ENCODE measurements at regions not wholly inside any gene's neighbourhood (a gene's known extent, or its start where the extent isn't known, plus 50 kb on each side); places are given as distances from the start of the nearest gene placed in this dataset.

DNA sequence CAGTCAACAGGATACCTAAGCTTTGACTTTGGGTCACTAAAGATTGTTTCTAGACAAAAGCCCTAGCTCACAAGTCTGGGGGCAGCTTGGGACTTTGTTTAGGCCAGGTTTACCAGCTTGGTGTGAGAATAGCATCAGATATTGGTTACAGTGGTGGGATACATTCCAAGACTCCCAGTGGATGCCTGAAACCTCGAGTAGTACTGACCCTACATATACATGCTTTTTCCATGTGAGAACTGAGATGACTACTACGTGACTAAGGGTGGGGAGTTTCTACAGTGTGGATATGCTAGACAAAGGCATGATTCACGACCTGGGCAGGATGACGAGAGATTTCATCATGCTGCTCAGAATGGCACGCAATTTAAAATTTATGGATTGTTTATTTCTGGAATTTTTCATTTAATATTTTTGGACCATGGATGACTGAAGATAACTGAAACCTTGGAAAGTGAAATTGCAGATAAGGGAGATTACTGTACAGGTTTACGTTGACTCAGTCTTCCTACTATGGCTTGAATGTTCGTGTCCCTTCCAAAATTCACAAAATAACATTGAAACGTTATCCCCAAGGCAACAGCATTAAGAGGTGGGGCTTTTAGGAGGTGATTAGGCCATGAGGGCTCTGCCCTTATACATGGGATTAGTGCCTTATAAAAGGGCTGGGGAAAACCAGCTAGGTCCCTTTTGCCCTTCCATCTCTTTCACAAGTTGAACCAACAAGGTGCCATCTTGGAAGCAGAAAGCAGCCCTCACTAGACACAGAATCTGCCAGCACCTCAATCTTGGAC, 50.2 kb upstream of the CTAGE1 start:
- no peak overlapping the region for H3K4me3 Mint-ChIP-seq
- no peaks in the 10 kb centered on the region for H3K9me3 Mint-ChIP-seq
- H3K27ac Mint-ChIP-seq: no peak overlapping the region
- peaks cover 0 to 6% (median 0%) of the 10 kb centered on the region in 3 donors for H3K36me3 Mint-ChIP-seq
- peaks cover 2 to 9% (median 5%) of the 10 kb centered on the region in 3 donors for H3K27me3 Mint-ChIP-seq (ENCODE audit: low read depth in 3 of 3)
- peaks cover 38 to 51% of the 10 kb centered on the region in 2 donors for H3K4me1 Mint-ChIP-seq
- DNase-seq: no peak

DNA sequence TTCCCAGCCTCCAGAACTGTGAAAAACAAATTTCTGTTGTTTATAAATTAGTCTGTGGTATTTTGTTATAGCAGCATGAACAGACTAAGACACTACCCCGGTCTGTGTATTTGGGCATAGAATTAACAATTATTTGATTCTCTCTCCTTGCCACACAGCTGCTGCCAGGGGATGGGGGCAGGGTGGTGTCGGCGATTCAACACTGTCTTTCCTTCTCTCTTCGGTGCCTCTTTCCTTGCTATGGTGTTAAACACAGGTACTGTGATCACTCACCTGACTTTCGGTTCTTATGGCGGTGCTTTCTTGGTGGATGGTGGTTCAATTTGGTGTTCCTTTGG, 50.8 kb upstream of the CTAGE1 start:
- peaks cover 0 to 6% (median 0%) of the 10 kb centered on the region in 3 donors for H3K36me3 Mint-ChIP-seq

GRCh38 chr18:22469061-22469734, 51.5 kb upstream of the CTAGE1 start:
- H3K9me3 Mint-ChIP-seq: no peaks in the 10 kb centered on the region
- peaks cover 0 to 6% (median 0%) of the 10 kb centered on the region in 3 donors for H3K36me3 Mint-ChIP-seq
- peaks cover 4 to 8% (median 7%) of the 10 kb centered on the region in 3 donors for H3K27me3 Mint-ChIP-seq (ENCODE audit: low read depth in 3 of 3)
- peaks cover 38 to 51% of the 10 kb centered on the region in 2 donors for H3K4me1 Mint-ChIP-seq
- DNase-seq: no peak
- H3K27ac Mint-ChIP-seq: no peak overlapping the region
- H3K4me3 Mint-ChIP-seq: no peak overlapping the region

More for the DNA sequence above, 50.8 kb upstream of the CTAGE1 start:
- Mint-ChIP-seq H3K9me3 (no peaks in the 10 kb centered on the region), H3K4me1 (peaks cover 38 to 51% of the 10 kb centered on the region in 2 donors), H3K27me3 (ENCODE audit: low read depth in 3 of 3) (peaks cover 4 to 6% (median 4%) of the 10 kb centered on the region in 3 donors), H3K27ac (peak overlapping the region in 1 of 6 donors; percentile 77), H3K4me3 (no peak overlapping the region)
- DNase-seq: no peak

GRCh38 chr18:22469926-22470247, 52.2 kb upstream of the CTAGE1 start:
- no peak overlapping the region for H3K27ac Mint-ChIP-seq
- no peaks in the 10 kb centered on the region for H3K9me3 Mint-ChIP-seq
- H3K4me1 Mint-ChIP-seq: peaks cover 37 to 48% of the 10 kb centered on the region in 2 donors
- peaks cover 4 to 7% (median 5%) of the 10 kb centered on the region in 3 donors for H3K27me3 Mint-ChIP-seq (ENCODE audit: low read depth in 3 of 3)
- no peak overlapping the region for H3K4me3 Mint-ChIP-seq
- no peak for DNase-seq
- H3K36me3 Mint-ChIP-seq: no peaks in the 10 kb centered on the region

GRCh38 chr18:22470248-22471235, 52.8 kb upstream of the CTAGE1 start:
- DNase-seq: no peak
- peaks cover 30 to 42% of the 10 kb centered on the region in 2 donors for H3K4me1 Mint-ChIP-seq
- no peak overlapping the region for H3K27ac Mint-ChIP-seq
- peaks cover 2 to 10% (median 6%) of the 10 kb centered on the region in 3 donors for H3K27me3 Mint-ChIP-seq (ENCODE audit: low read depth in 3 of 3)
- no peaks in the 10 kb centered on the region for H3K36me3 Mint-ChIP-seq
- H3K9me3 Mint-ChIP-seq: no peaks in the 10 kb centered on the region
- no peak overlapping the region for H3K4me3 Mint-ChIP-seq

DNA sequence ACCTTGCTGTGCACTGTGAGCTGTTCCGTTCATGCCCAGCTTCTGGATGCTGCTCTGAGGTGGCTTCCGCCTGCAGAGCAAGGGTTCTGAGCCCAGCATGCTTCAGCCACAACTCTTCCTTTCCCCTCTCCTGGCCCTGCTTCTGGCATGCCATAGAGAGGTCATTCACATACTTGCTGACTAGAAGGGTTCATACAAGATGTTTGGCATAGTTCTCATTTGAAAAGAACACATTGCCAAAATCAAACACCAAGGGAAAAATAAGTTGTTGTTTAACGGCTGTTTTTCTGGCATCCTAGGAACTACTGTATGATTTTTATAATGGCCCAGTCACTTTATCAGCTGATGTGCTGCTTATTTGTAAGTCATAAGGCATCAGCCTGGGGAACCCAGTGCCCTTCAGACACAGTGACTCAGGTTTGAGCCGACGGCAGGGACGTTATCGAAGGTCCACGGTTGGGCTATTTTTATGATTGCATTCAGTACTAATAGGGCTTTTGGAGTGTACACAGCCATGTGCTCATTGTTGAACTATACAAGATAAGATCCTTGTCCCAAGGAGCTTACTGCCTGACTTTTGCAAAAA, 53.9 kb upstream of the CTAGE1 start:
- Mint-ChIP-seq H3K4me3 (no peak overlapping the region), H3K27ac (no peak overlapping the region), H3K9me3 (no peaks in the 10 kb centered on the region), H3K36me3 (no peaks in the 10 kb centered on the region), H3K27me3 (ENCODE audit: low read depth in 3 of 3) (peaks cover 1 to 10% (median 2%) of the 10 kb centered on the region in 3 donors), H3K4me1 (peaks cover 19 to 31% of the 10 kb centered on the region in 2 donors)
- DNase-seq: no peak

- Mint-ChIP-seq H3K4me1 (peaks cover 6 to 13% of the 10 kb centered on the region in 2 donors), H3K9me3 (peaks cover 0 to 1% (median 0%) of the 10 kb centered on the region in 6 donors), H3K27me3 (ENCODE audit: low read depth in 3 of 3) (peaks cover 1 to 12% (median 2%) of the 10 kb centered on the region in 3 donors), H3K36me3 (no peaks in the 10 kb centered on the region), H3K27ac (no peak overlapping the region), H3K4me3 (no peak overlapping the region)
- DNase-seq: no peak
Observed at GRCh38 chr18:22473366-22473765, 55.7 kb upstream of the CTAGE1 start.

GRCh38 chr18:22475426-22476100, 57.8 kb upstream of the CTAGE1 start:
- no peak overlapping the region for H3K27ac Mint-ChIP-seq
- H3K27me3 Mint-ChIP-seq (ENCODE audit: low read depth in 3 of 3): peaks cover 5 to 14% (median 6%) of the 10 kb centered on the region in 3 donors
- H3K4me3 Mint-ChIP-seq: no peak overlapping the region
- DNase-seq: no peak
- H3K36me3 Mint-ChIP-seq: peaks cover 0 to 4% (median 0%) of the 10 kb centered on the region in 3 donors
- H3K4me1 Mint-ChIP-seq: no peaks in the 10 kb centered on the region
- peaks cover 0 to 1% (median 0%) of the 10 kb centered on the region in 6 donors for H3K9me3 Mint-ChIP-seq

GRCh38 chr18:22477222-22477621, 59.5 kb upstream of the CTAGE1 start:
- H3K4me3 Mint-ChIP-seq: no peak overlapping the region
- H3K4me1 Mint-ChIP-seq: no peaks in the 10 kb centered on the region
- DNase-seq: no peak
- H3K27ac Mint-ChIP-seq: no peak overlapping the region
- H3K9me3 Mint-ChIP-seq: peaks cover 0 to 1% (median 0%) of the 10 kb centered on the region in 6 donors
- peaks cover 5 to 18% (median 6%) of the 10 kb centered on the region in 3 donors for H3K27me3 Mint-ChIP-seq (ENCODE audit: low read depth in 3 of 3)
- H3K36me3 Mint-ChIP-seq: peaks cover 0 to 4% (median 0%) of the 10 kb centered on the region in 3 donors

DNA sequence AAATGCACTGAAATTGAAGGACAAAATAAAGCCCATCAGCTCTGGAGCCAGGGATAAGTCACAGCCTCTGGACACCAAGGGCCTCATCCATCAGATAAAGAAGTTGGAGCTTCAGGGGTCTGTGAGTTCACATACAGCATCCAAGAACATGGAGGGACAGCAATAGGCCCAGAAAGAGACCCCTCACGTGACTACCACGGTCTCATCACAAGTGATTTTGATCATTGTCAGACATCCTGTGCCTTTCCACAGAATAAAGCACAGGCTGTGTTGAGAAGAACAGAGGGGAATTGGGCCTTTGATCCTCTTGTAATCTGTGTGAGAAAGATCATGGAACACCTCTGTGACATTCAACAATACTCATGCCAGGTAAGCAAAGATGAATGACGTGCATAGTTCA, 65.2 kb upstream of the CTAGE1 start:
- Mint-ChIP-seq H3K4me1 (no peaks in the 10 kb centered on the region), H3K9me3 (no peaks in the 10 kb centered on the region), H3K27me3 (ENCODE audit: low read depth in 3 of 3) (peaks cover 2 to 10% (median 4%) of the 10 kb centered on the region in 3 donors), H3K27ac (no peak overlapping the region), H3K36me3 (peaks cover 0 to 4% (median 0%) of the 10 kb centered on the region in 3 donors), H3K4me3 (no peak overlapping the region)
- no peak for DNase-seq

- Mint-ChIP-seq H3K9me3 (no peaks in the 10 kb centered on the region), H3K4me1 (no peaks in the 10 kb centered on the region), H3K4me3 (no peak overlapping the region), H3K36me3 (peaks cover 0 to 4% (median 0%) of the 10 kb centered on the region in 3 donors), H3K27ac (no peak overlapping the region), H3K27me3 (ENCODE audit: low read depth in 3 of 3) (peaks cover 2 to 10% (median 4%) of the 10 kb centered on the region in 3 donors)
- no peak for DNase-seq
Observed at GRCh38 chr18:22483407-22483806, 65.7 kb upstream of the CTAGE1 start.

DNA sequence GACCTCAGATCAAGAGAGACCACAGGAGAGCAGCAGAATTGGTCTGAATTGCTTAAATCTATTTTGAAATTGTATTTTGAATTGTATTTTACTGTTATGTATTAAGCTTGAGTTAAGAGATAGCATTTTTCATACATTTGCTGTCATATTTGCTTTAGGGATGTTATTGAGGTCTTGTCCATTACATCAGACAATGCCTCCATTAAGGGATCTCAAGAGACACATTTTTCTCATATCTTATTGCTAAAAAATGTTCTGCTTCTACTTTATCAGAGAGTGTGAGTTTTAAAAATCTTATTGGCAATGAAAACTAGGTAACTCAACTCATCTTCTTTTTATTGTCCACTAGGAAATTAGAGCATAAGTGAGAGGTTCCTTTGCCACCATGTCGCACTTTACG, 66.8 kb upstream of the CTAGE1 start:
- H3K27ac Mint-ChIP-seq: no peak overlapping the region
- H3K36me3 Mint-ChIP-seq: peaks cover 0 to 4% (median 0%) of the 10 kb centered on the region in 3 donors
- H3K4me3 Mint-ChIP-seq: no peak overlapping the region
- no peak for DNase-seq
- H3K9me3 Mint-ChIP-seq: no peaks in the 10 kb centered on the region
- peaks cover 2 to 6% (median 4%) of the 10 kb centered on the region in 3 donors for H3K27me3 Mint-ChIP-seq (ENCODE audit: low read depth in 3 of 3)
- H3K4me1 Mint-ChIP-seq: no peaks in the 10 kb centered on the region

- peaks cover 2 to 6% of the 10 kb centered on the region in 2 donors for H3K4me1 Mint-ChIP-seq
- no peak overlapping the region for H3K27ac Mint-ChIP-seq
- peaks cover 0 to 4% (median 0%) of the 10 kb centered on the region in 3 donors for H3K36me3 Mint-ChIP-seq
- peaks cover 0 to 8% (median 6%) of the 10 kb centered on the region in 3 donors for H3K27me3 Mint-ChIP-seq (ENCODE audit: low read depth in 3 of 3)
- no peak overlapping the region for H3K4me3 Mint-ChIP-seq
- DNase-seq: no peak
- no peaks in the 10 kb centered on the region for H3K9me3 Mint-ChIP-seq
Observed at GRCh38 chr18:22485808-22486244, 68.1 kb upstream of the CTAGE1 start.
